Islet precursor cell (in vitro differentiated cells): ENCODE measurements at regions not wholly inside any gene's neighbourhood (a gene's known extent, or its start where the extent isn't known, plus 50 kb on each side); places are given as distances from the start of the nearest gene placed in this dataset.
A peak's percentile ranks its signal among the peaks of the same experiment; 100 is the strongest.

Experiments
- DNase-seq: peaks from one replicate; pipeline ENCODE4 v3.0.0-alpha.2; 2018

DNA sequence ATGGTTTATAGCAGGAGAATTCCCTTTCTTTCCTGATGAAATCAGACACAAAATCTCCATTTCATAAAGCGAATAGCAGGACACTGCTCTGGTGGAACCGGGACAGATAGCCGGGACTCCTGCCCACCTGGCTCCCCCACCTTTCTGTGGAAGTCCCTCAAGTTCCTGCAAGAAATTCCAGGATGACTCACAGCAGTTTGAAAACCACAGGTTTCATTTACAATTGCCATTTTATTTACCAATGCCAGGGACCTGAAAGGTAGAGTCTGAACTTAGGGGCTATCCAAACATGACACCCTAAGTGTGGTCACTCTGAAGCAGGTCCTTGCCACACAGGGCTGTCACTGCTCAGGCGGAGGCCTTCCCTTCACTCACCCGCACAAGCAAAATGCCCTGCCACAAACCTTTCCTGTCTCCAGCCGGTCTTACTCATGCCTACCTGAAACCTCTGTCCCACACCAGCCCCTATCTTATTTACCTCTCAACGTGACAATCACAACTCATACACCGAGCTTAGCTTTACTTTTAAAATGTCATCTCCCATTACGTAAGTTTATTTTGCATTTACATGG is 63.3 kb upstream of the TAF1L start:
- DNase-seq = no peak

DNA sequence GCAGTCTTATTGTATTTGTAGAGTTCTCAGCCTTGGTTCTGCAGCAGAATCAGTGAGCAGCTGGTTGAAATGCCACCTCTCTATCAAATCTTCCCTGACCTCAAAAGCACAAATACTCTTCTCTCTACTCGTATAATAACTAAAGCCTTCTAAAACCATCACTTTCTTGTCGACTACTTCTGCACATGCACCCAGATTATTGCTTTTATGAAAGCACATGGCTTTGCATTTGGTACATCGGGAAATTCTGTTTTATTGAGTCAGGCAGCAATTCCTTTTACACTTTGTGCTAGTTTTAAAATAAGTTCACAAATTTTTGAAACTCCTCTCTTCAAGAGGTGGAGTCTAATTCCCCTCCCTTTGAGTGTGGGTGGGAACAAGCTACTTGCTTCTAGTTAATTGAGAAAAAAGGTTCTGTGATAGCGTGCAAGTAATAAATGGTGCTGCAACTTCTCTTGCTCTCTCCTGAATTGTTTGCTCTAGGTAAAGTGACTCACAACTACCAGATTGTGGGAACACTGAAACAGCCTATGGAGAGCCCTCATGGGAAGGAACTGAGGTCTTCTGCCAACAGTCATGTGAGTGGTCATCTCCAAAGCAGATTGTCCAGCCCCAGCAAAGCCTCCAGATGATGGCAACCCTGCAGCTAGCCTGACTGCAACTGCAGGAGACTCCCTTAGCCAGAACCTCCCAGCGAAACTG is 66.0 kb upstream of the TAF1L start:
- no peak for DNase-seq

DNA sequence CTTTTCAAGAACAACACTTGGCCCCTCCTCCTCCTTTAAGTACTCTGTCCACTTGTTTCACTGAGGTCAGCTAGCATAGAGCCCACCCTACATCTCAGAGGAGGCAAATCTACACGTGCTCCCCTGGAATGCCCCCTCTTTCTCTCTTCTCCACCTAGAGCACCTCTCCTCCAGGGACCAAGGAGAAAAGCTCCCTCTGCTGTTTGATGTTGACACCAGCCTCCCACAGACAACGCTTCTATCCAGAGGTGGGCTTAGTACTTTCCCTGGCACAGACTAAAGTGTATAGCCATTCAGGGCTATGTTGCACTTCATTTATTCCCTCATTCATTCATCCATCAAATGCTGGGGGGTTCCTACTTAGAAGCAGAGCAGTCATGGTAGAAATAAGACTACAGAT is 68.2 kb upstream of the TAF1L start:
- no peak for DNase-seq

DNA sequence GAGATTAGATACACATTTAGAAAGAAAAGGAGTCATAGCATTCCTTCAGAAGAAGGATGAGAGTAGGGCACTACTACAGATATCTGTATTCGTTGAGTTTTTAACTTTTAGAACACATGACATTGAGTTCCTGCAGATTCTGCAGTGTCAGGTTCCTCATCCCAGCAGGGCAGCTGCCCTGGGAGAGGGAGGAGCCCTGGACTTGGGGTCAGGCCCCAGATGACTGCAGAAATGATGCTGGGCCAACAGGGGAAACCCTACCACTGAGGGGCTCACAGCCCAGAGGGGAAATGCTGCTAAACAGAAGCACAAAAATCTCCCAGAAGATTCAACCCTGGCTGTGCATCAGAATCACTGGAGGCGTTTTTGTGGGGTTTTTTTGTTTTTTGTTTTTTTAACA is 68.9 kb upstream of the TAF1L start:
- DNase-seq = no peak

DNA sequence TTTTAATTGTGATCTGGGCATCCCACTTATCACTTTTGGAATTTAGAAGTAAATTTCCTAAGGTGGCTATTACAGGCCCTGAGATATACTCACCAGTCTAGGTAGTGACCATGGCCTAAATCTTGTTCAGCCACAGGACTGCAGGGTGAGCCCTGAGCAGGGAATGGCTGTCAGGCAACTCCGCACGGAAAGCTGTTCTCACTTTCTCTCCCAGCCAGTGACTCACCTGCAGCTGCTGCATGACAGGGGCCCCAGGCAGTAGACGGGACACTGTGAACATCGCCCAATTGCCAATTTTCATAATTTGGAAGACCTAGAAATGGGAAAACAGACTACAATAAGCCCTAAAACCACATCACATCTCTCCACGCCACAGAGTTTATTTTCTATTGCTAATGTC is 69.6 kb upstream of the TAF1L start:
- DNase-seq = peak; percentile 85

DNA sequence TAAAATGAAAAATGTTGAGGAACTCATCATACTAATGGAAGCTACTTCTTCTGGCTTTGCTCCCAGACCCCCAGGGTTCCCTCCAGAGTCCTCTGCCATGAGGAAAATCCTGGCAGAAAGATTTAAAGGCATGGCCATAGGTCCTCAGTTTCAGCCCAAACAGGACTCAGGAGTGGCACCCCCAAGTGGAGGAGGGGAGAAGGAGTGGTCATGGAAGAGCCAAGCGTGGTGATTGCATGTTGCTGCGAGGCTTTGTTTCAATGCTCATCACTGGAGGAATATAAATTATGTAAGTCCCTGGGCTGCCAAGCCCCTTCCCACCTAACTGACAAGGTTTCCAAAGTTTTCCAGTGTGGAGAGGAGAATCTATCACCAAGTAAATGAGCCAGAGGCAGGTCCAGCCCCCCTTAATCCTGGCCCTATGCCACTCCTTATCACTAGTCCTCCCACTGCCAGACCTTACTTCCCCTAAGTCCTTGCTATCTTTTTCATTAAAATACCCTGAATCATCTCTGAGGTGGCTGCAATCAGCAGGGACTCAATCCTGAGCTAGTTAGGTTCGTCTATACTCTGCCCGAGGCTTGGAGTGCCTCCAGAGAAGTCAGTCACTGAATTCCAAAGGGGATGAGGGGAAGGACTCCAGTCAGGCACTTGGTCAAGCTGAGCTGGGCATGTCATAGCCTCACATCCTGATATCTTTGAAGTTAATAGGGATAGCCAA is 70.7 kb upstream of the TAF1L start:
- no peak for DNase-seq

DNA sequence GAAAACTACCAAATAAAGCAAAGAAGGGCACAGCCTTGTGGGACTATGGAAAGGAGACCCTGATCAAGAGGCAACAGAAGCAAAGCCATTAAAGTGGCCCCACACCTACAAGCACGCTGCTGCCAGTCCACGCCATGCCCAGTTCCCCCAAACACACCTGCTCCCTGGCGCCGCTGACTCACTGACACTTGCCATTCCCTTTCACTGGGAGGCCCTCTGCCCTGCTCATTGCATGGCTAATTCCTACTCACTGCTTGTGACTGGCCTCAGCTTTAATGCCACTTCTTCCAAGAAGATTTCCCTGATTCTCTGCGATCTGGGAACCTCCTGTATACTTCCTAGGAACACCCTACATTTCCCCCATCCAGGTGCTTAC is 71.2 kb upstream of the TAF1L start:
- no peak for DNase-seq

DNA sequence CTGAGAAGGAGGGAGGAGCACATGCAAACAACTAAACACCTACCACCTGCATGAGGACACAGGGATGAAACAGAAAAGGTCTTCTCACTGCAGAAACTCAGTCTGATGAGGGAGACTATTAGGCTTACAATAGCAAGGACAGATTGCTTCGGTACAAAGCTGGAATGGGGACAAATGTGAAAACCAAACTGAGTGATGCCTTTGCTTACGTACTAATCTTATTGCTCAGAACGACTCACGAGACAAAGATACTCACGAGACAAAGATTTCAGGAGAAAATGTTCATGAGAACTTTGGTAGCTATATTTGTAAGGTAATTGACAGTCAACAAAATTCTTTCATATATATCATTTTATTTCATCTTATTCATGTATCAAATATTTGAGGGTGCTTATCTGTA is 71.9 kb upstream of the TAF1L start:
- no peak for DNase-seq

DNA sequence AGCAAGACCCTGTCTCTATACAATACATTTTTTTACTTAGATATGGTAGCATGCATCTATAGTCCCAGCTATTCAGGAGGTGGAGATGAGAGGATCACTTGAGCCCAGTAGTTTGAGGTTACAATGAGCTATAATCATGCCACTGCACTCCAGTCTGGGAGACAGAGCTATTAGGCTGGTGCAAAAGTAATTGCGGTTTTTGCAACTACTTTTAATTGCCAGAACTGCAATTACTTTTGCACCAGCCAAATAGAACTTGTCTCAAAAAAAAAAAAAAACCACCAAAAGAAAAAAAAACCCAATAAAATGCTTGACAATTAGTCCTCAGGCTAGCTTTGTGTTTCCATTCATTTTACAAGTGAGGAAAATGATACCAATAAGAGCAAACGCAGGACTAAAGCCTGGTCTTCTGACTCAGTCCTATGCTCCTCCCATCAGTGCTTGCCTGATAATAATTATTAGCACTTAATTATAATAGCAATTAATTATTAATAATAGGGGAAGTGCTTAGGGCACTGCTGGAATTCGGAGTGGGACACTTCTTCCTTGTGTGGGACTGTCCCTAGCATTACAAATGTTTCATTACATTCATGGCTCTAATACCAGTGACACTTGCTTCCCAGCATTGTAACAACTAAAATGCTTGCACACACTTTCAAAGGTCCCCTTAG is 73.1 kb upstream of the TAF1L start:
- no peak for DNase-seq

DNA sequence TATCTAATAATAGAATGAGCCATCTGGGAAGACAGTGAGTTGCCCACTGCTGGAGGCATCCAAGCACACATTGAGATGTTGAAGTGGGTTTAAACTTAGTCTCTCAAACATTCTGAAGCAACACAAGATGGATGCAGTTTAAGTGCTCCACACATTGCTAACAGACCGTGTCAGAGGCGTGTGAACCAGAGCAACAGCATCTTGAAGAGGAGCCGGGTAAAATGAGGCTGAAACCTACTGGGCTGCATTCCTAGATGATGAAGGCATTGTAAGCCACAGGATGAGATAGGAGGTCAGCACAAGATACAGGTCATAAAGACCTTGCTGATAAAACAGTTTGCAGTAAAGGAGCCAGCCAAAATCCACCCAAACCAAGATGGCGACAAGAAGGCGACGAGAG is 73.5 kb upstream of the TMEM215 start:
- DNase-seq = peak; percentile 72

DNA sequence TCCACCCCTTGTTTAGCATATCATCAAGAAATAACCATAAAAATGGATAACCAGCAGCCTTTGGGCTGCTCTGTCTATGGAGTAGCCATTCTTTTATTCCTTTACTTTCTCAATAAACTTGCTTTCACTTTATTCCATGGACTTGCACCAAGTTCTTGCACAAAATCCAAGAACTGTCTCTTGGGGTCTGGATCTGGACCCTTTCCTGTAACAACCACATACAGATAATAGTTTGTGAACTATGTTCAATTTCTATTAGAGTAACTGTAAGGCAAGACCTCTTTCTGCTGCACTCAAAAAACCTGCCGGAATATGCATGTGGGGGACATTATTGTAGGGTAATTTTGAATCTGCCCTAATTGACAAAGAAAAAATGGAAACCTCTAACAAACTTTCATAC is 66.9 kb upstream of the TMEM215 start:
- no peak for DNase-seq

DNA sequence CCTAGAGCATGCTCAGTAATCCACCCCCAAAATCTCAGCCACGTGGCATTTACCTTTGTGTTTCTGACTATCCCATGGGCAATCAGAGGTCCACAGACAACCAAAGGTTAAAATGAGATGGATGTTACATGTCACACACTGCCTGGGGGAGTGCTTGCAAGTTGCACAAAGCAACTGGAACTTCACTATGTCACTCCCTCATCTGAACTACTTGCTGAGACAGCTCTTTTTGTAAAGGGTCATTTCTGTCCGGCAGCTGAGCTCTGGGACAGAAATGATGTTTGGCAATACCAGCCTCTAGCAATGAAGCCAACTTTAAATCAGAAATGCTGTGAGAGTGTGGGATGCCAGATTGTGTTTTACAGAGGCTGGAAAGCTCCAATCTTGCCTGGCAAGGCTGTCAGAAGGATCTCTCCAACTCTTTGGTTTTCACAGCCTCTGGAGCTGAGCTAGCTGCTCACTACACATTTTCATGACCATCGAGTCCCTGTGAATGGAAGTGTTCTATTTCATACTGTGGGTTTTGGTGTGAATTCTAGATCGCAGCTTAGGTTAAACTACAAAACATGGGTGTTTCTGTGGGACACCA is 66.3 kb upstream of the TMEM215 start:
- no peak for DNase-seq

DNA sequence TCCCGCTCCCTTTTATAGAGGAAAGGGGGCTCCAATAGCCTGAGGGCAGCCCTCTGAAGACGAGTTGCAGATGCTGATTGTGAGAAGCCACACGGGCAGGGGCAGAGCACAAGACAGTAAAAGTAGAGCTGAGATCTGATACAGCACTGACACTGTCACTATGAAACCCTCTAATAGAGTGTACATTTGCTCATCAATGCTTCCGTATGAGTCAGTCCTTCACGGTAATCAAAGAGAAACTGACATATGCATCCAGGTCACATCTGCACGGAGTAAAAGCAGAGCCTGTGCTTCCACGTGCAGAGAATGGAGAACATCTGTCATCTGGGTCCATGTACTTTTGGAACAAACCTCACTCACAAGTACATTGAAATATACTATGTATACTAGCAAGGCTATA is 60.6 kb upstream of the TMEM215 start:
- no peak for DNase-seq

DNA sequence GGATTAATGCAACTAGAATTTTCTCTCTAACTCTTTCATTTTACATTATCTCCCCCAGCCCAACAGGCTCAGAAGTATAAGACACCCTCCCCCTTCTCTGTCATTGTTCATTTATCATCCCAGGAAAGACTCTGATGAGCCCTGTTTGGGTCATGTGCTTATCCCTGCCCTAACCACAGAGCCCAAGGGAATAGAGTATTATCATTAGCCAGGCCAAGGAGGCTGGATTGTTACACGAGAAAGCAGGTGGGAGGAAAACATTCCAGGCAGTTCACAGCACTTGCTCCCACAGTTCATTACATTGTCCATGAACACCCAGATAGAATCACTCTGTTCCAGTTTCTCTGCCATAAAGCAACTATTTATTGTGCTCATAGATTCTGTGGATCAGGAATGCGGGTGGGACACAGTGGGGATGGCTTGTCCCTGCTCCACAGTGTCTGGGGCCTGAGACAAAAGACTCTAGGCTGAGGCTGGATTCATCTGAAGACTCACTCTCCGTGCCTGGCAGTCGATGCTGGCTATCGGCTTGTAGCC is 59.5 kb upstream of the TMEM215 start:
- DNase-seq = no peak

DNA sequence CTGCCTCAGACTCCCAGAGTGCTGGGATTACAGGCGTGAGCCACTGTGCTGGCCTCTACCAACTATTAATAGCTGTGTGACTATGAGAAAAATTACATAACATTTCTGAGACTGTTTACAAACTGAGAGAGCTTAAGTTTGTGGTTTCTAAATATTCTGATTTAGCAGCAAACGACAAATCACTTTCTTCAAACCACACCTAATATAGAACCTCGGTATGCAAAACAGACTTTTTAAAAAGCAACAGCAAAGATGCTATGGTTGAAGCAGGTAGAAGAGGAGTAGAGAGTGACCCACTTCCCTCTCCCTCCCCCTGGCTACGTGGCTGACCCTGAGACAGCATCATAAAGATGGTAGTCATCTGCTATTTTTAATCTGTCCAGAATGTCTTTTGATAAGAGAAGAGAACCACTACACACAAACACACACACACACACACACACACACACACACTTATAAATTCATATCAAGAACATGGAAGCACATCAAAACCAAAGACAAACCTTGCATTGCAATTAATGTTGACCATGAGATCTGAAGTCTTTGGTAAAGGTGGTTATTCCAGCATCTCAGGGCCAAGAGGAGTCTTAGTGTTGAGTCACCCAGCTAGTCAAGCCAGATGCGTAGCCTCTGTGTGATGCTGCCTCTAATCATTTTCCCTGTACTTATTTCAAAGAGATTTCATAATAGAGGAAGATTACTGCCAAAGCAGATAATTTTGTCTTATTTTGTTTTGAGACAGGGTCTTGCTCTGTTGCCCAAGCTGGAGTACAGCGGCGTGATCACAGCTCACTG is 58.1 kb upstream of the TMEM215 start:
- no peak for DNase-seq

DNA sequence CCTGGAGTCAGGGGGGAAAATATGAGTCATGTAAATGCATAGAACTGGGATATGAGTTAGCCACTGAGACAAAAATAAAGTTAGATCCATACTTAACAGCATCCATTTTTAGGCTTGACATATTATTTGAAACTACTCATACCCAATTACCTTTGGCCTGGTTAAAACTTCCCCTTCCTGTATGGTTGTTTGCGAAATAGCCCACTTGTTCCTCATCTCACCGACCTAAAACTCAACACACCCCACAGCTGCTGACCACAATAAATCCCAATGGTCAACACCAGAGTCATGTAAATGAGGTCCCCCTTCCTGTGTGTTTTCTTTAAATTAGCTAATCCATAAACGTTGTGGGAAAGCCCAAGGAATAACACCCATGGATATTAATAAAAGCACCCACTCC is 55.2 kb upstream of the TMEM215 start:
- no peak for DNase-seq
